ENCODE measurements at regions not wholly inside any gene's neighbourhood (a gene's known extent, or its start where the extent isn't known, plus 50 kb on each side); places are given as distances from the start of the nearest gene placed in this dataset.
"Not testable (repeated sequence)": the region's sequence is repeated elsewhere in the genome, so short reads cannot be mapped to it uniquely, and the experiment has no call there.

- no peak for DNase-seq
Measured at GRCh38 chr16:79996321-79996720, 395.8 kb upstream of the MAF start.

GRCh38 chr16:79995315-79995714, 394.8 kb upstream of the MAF start:
- DNase-seq: no peak

GRCh38 chr16:79994418-79994817, 393.9 kb upstream of the MAF start:
- DNase-seq: no peak

GRCh38 chr16:79993629-79994209, 393.2 kb upstream of the MAF start:
- DNase-seq: no peak

GRCh38 chr16:79991969-79992368, 391.4 kb upstream of the MAF start:
- no peak for DNase-seq

- no peak for DNase-seq
Measured at GRCh38 chr16:79988721-79989220, 388.2 kb upstream of the MAF start.

- no peak for DNase-seq
Measured at GRCh38 chr16:79988089-79988488, 387.6 kb upstream of the MAF start.

GRCh38 chr16:79986352-79986751, 385.8 kb upstream of the MAF start:
- no peak for DNase-seq

- DNase-seq: no peak
Measured at GRCh38 chr16:79985606-79986005, 385.1 kb upstream of the MAF start.

GRCh38 chr16:79984149-79984548, 383.6 kb upstream of the MAF start:
- not testable (repeated sequence) for DNase-seq

- DNase-seq: no peak
Measured at GRCh38 chr16:79982862-79983261, 382.3 kb upstream of the MAF start.

- no peak for DNase-seq
Measured at GRCh38 chr16:79982361-79982760, 381.8 kb upstream of the MAF start.

GRCh38 chr16:79981814-79982213, 381.3 kb upstream of the MAF start:
- DNase-seq: no peak

- no peak for DNase-seq
Measured at GRCh38 chr16:79980650-79981521, 380.3 kb upstream of the MAF start.

GRCh38 chr16:79977940-79978836, 377.7 kb upstream of the MAF start:
- no peak for DNase-seq

GRCh38 chr16:79973320-79973719, 372.8 kb upstream of the MAF start:
- no peak for DNase-seq

- no peak for DNase-seq
Measured at GRCh38 chr16:79972053-79972704, 371.6 kb upstream of the MAF start.

GRCh38 chr16:79971237-79971572, 370.7 kb upstream of the MAF start:
- DNase-seq: no peak

GRCh38 chr16:79970551-79971236, 370.2 kb upstream of the MAF start:
- no peak for DNase-seq

GRCh38 chr16:79970087-79970486, 369.6 kb upstream of the MAF start:
- no peak for DNase-seq

- no peak for DNase-seq
Measured at GRCh38 chr16:79969458-79969857, 368.9 kb upstream of the MAF start.

GRCh38 chr16:79966226-79966625, 365.7 kb upstream of the MAF start:
- DNase-seq: no peak
